ENCODE measurements at regions not wholly inside any gene's neighbourhood (a gene's known extent, or its start where the extent isn't known, plus 50 kb on each side); places are given as distances from the start of the nearest gene placed in this dataset.

DNA sequence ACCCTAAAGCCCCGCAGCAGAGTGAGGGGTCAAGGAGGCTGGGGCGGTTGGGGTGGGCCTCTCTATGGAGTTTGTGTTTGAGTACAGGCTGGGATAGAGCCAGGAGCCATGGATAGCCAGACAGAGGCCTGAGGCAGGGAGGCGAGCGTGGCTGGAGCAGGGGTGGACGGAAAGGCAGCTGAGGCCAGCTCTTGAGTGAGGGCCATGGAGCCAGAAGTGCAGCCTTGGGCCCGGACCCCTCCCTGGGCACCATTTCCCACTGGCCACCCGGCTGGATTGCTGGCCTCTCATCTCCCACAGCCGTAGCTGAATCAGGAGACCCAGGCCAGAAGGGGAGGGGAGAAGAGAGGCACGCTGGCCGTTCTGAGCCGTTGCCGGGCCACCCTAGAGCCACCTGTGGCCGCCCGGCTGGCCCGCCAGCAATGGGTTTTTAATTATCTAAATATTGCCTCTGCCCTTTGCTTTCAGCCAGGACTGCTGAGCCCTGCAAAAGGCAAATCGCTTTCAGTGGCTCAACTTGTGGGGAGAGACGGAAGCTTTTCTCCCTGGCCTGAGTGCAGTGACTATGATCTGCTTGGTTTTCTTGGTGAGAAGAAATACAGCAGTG lies 75.2 kb upstream of the GSE1 start:
- Histone ChIP-seq H3K18ac (ENCODE audit: low read depth, low read length) (no peak overlapping the region), H4K5ac (ENCODE audit: low read depth, low read length) (no peak overlapping the region), H2AK5ac (ENCODE audit: low read depth, low read length) (no peak overlapping the region), H3K27me3 (ENCODE audit: control insufficient read depth, insufficient read depth, low read length) (no peaks in the 10 kb centered on the region), H4K91ac (ENCODE audit: insufficient read depth, low read depth, low read length) (no peak overlapping the region), H2BK5ac (ENCODE audit: low read depth, low read length, poor library complexity, severe bottlenecking) (no peak overlapping the region), H2BK15ac (ENCODE audit: low read depth, low read length) (no peak overlapping the region), H3K4me1 (ENCODE audit: control insufficient read depth, insufficient read depth, low read length) (peaks cover 7% of the 10 kb centered on the region; the same call in 1 of the 2 replicates), H2BK20ac (ENCODE audit: low read depth, low read length) (no peak overlapping the region), H3K79me1 (ENCODE audit: low read depth in 1 of 2, low read length in 2 of 2) (peaks cover 10 to 46% of the 10 kb centered on the region in 2 experiments), H3K9me1 (ENCODE audit: insufficient read depth, low read length) (peaks cover 14% of the 10 kb centered on the region; the same call in 1 of the 2 replicates), H3K36me3 (ENCODE audit: control insufficient read depth, insufficient read depth, low read length) (peaks cover 4% of the 10 kb centered on the region; the same call in 1 of the 2 replicates), H4K8ac (ENCODE audit: low read depth in 2 of 2, low read length in 2 of 2) (no peak overlapping the region), H2AK9ac (replicated peaks; ENCODE audit: low read depth, low read length, poor library complexity) (no peak overlapping the region), H2BK120ac (ENCODE audit: low read depth, low read length) (no peak overlapping the region), H3K56ac (ENCODE audit: extremely low read depth, insufficient read depth, low read length) (no peak overlapping the region), H3K4ac (ENCODE audit: low read depth, low read length) (no peak overlapping the region), H3K4me3 (ENCODE audit: insufficient read depth, low read depth, low read length) (no peak overlapping the region), H3K9ac (ENCODE audit: low read depth, low read length) (no peak overlapping the region), H3K4me2 (ENCODE audit: low read depth, low read length) (no peak overlapping the region), H4K20me1 (ENCODE audit: insufficient read depth, low read length) (peaks cover 25% of the 10 kb centered on the region), H2AFZ (replicated peaks; ENCODE audit: low read length, poor library complexity) (no peak overlapping the region), H3K27ac (ENCODE audit: insufficient read depth, low read length) (no peak overlapping the region), H3K9me3 (ENCODE audit: control insufficient read depth, insufficient read depth, low read length) (peaks cover 11% of the 10 kb centered on the region), H3K14ac (replicated peaks; ENCODE audit: low read depth, low read length) (no peak overlapping the region), H3K23ac (ENCODE audit: low read depth, low read length) (no peak overlapping the region)
- POLR2A ChIA-PET (ENCODE audit: unreplicated experiment), result no interaction called here
- TF ChIP-seq CEBPB (IDR thresholded peaks at IDR 0.05; ENCODE audit: low read depth, low read length), result no peak
- no peak for TF ChIP-seq SMC3 (IDR thresholded peaks at IDR 0.05; ENCODE audit: low read depth, low read length)
- ATAC-seq (ENCODE audit: low read depth) (no peak), DNase-seq (no peak)
- 68% methylated on average over 13 of the region's 17 CpGs; no CpG with 5 or more reads in 1 of the 2 experiments for WGBS, 2 experiments (ENCODE audit: extremely low coverage in 2 of 2, insufficient read length in 1 of 2)
- CTCF ChIA-PET, result no interaction called here
- intact Hi-C loops (cut with micrococcal nuclease), result no loop called here
- BruUV-seq (replicated peaks), result no TSS peak
- dilution Hi-C loops (cut with HindIII; ENCODE audit: low sequenced_read_pairs, unreplicated experiment), result no loop called here
- in situ Hi-C loops (cut with MboI; ENCODE audit: low sequenced_read_pairs), result no loop called here

All from IMR-90 (cell line).